K562 (cell line): ENCODE measurements at regions not wholly inside any gene's neighbourhood (a gene's known extent, or its start where the extent isn't known, plus 50 kb on each side); places are given as distances from the start of the nearest gene placed in this dataset.

Experiments
- EGR1 ChIP-seq: fragments of 450-650 bp; conservative IDR thresholded peaks from 2 replicates; pipeline ENCODE4 v1.6.1; 2017; ENCODE audit warnings: mild to moderate bottlenecking
- FOXK1 ChIP-seq: sonication (generic); formaldehyde crosslinking; IDR thresholded peaks from 2 replicates; pipeline ENCODE4 v1.8.0; 2022; ENCODE audit warnings: missing genetic modification reagents, mild to moderate bottlenecking, borderline replicate concordance
- FOXM1 ChIP-seq, 2 experiments: fragments of 450-650 bp in 1 of 2; sonication (generic) in 1 of 2; formaldehyde crosslinking in 1 of 2; IDR thresholded peaks; 2 replicates each; pipeline versions ENCODE4 v1.6.1 to v1.9.0; 2017 to 2022; ENCODE audit warnings: low read depth in 2 of 2, mild to moderate bottlenecking in 2 of 2, missing genetic modification reagents in 1 of 2, moderate library complexity in 1 of 2

- no peak for TF ChIP-seq FOXK1 (CRISPR knock-in tag)
- no peak for TF ChIP-seq FOXM1 (IDR thresholded peaks at IDR 0.05; ENCODE audit: low read depth)
- TF ChIP-seq FOXM1 (CRISPR knock-in tag; IDR thresholded peaks at IDR 0.05; ENCODE audit: low read depth): no peak
- no peak for TF ChIP-seq EGR1
These were observed 298.1 kb upstream of the SGO1 start for GRCh38 chr3:20484126-20484525.
